H1 (cell line): ENCODE measurements at regions not wholly inside any gene's neighbourhood (a gene's known extent, or its start where the extent isn't known, plus 50 kb on each side); places are given as distances from the start of the nearest gene placed in this dataset.

Source experiments
- CTCF ChIA-PET: fragments of 300-600 bp; sonication (Branson Sonifier 250); formaldehyde crosslinking; loops from one replicate; lab custom pipeline; 2021; ENCODE audit not compliant: partially characterized antibody; lab: Charles Lee
- POLR2A ChIA-PET: fragments of 300-600 bp; sonication (Branson Sonifier 250); formaldehyde crosslinking; loops from one replicate; lab custom pipeline; 2021; ENCODE audit warnings: inconsistent platforms; ENCODE audit not compliant: partially characterized antibody; lab: Charles Lee
- DNase-seq, 2 experiments: peaks; one replicate each; pipeline versions ENCODE4 v3.0.0 to v3.0.0-alpha.2; 2010 to 2022; ENCODE audit warnings: low spot score in 2 of 2, low read depth in 1 of 2, mixed read lengths in 1 of 2
- FAIRE-seq: peaks from 2 replicates; lab custom pipeline; 2011; peaks lifted over from hg19 to GRCh38; lab: Jason Lieb, UNC
- H2AFZ ChIP-seq: 2 replicates; pipeline ENCODE4 v1.8.1; 2012; ENCODE audit warnings: low read length, inconsistent platforms
- H2AK5ac ChIP-seq: 2 replicates; pipeline ENCODE4 v1.6.1; 2013; ENCODE audit warnings: low read depth, low read length
- H2BK120ac ChIP-seq: replicated peaks from 2 replicates; pipeline ENCODE3; 2013; ENCODE audit warnings: low read depth, low read length, inconsistent platforms
- H2BK12ac ChIP-seq: 2 replicates; pipeline ENCODE4 v1.6.1; 2013; ENCODE audit warnings: low read depth, low read length
- H2BK15ac ChIP-seq: 2 replicates; pipeline ENCODE4 v1.6.1; 2013; ENCODE audit warnings: low read length
- H2BK20ac ChIP-seq: 2 replicates; pipeline ENCODE4 v1.6.1; 2013; ENCODE audit warnings: low read length
- H2BK5ac ChIP-seq: 2 replicates; pipeline ENCODE4 v1.6.1; 2013; ENCODE audit warnings: low read depth, low read length
- H3K14ac ChIP-seq: 2 replicates; pipeline ENCODE4 v1.6.1; 2013; ENCODE audit warnings: inconsistent platforms; ENCODE audit not compliant: insufficient read length
- H3K18ac ChIP-seq: 2 replicates; pipeline ENCODE4 v1.6.1; 2013; ENCODE audit warnings: low read length; ENCODE audit errors: extremely low read depth
- H3K23ac ChIP-seq: 2 replicates; pipeline ENCODE4 v1.6.1; 2013; ENCODE audit warnings: inconsistent platforms; ENCODE audit not compliant: insufficient read length
- H3K23me2 ChIP-seq: 2 replicates; pipeline ENCODE4 v1.6.1; 2013; ENCODE audit warnings: low read depth, low read length
- H3K27ac ChIP-seq: 2 replicates; pipeline ENCODE4 v1.6.1; 2011; ENCODE audit warnings: low read depth, low read length, inconsistent platforms
- H3K27me3 ChIP-seq, 4 experiments: replicated peaks in 1 of 4; 1 replicate in 1 of 4; 2 replicates in 3 of 4; pipeline versions ENCODE4 v1.6.1 to v1.8.1; 2011 to 2013; ENCODE audit warnings: low read length in 3 of 4, mild to moderate bottlenecking in 3 of 4, inconsistent platforms in 2 of 4, mixed read lengths in 2 of 4, moderate library complexity in 1 of 4; ENCODE audit not compliant: control insufficient read depth in 3 of 4, insufficient read depth in 3 of 4; ENCODE audit errors: extremely low read depth in 1 of 4
- H3K36me3 ChIP-seq, 4 experiments: 2 replicates each; pipeline versions ENCODE4 v1.6.1 to v1.8.1; 2011 to 2013; ENCODE audit warnings: mild to moderate bottlenecking in 4 of 4, low read length in 3 of 4, moderate library complexity in 2 of 4, control low read depth in 1 of 4, inconsistent platforms in 1 of 4; ENCODE audit not compliant: insufficient read depth in 4 of 4, control insufficient read depth in 2 of 4
- H3K4ac ChIP-seq: replicated peaks from 2 replicates; pipeline ENCODE3; 2013; ENCODE audit warnings: low read length, low read depth, mixed read lengths, inconsistent platforms; ENCODE audit not compliant: insufficient read length
- H3K4me1 ChIP-seq, 4 experiments: replicated peaks in 1 of 4; 1 replicate in 1 of 4; 2 replicates in 3 of 4; pipeline versions ENCODE4 v1.6.1 to v1.8.1; 2011 to 2013; ENCODE audit warnings: low read length in 3 of 4, inconsistent platforms in 2 of 4, mixed read lengths in 1 of 4; ENCODE audit not compliant: insufficient read depth in 4 of 4, control insufficient read depth in 3 of 4
- H3K4me2 ChIP-seq, 2 experiments: 2 replicates each; pipeline versions ENCODE4 v1.6.1 to v1.8.1; 2011 to 2013; ENCODE audit warnings: low read depth in 2 of 2, low read length in 2 of 2, control low read depth in 1 of 2, inconsistent platforms in 1 of 2, mild to moderate bottlenecking in 1 of 2; ENCODE audit not compliant: insufficient read depth in 1 of 2
- H3K4me3 ChIP-seq, 4 experiments: fragments of 200-600, 300-600 bp in 1 of 4; sonication (generic), shearing (Covaris generic), sonication (Bioruptor Twin) in 1 of 4; 2 replicates each; pipeline versions ENCODE4 v1.5.1 to v1.8.1; 2011 to 2016; ENCODE audit warnings: low read length in 4 of 4, low read depth in 3 of 4, control low read depth in 2 of 4, inconsistent platforms in 2 of 4, mild to moderate bottlenecking in 2 of 4, mixed read lengths in 1 of 4, moderate library complexity in 1 of 4; ENCODE audit not compliant: insufficient read depth in 2 of 4; ENCODE audit errors: extremely low read depth in 1 of 4
- H3K56ac ChIP-seq: replicated peaks from 2 replicates; pipeline ENCODE3; 2013; ENCODE audit warnings: low read depth, mild to moderate bottlenecking, mixed read lengths, low read length, inconsistent platforms; ENCODE audit not compliant: insufficient read length
- H3K79me1 ChIP-seq: 2 replicates; pipeline ENCODE4 v1.6.1; 2013; ENCODE audit warnings: low read depth, low read length, control low read depth
- H3K79me2 ChIP-seq, 2 experiments: 2 replicates each; pipeline versions ENCODE4 v1.6.1 to v1.8.1; 2012 to 2013; ENCODE audit warnings: low read length in 2 of 2, mild to moderate bottlenecking in 2 of 2, inconsistent platforms in 1 of 2; ENCODE audit not compliant: insufficient read depth in 2 of 2, control insufficient read depth in 1 of 2
- H3K9ac ChIP-seq, 4 experiments: replicated peaks in 1 of 4; 1 replicate in 1 of 4; 2 replicates in 3 of 4; pipeline versions ENCODE4 v1.6.1 to v1.8.1; 2011 to 2013; ENCODE audit warnings: low read depth in 3 of 4, low read length in 3 of 4, control low read depth in 2 of 4, mild to moderate bottlenecking in 2 of 4, moderate library complexity in 2 of 4, inconsistent platforms in 1 of 4; ENCODE audit errors: extremely low read depth in 1 of 4
- H3K9me3 ChIP-seq, 2 experiments: 2 replicates each; pipeline versions ENCODE4 v1.6.1 to v1.8.1; 2012 to 2013; ENCODE audit warnings: mild to moderate bottlenecking in 2 of 2, moderate library complexity in 2 of 2, control low read depth in 1 of 2, inconsistent platforms in 1 of 2, low read depth in 1 of 2, low read length in 1 of 2, mixed read lengths in 1 of 2; ENCODE audit not compliant: insufficient read depth in 2 of 2
- H4K20me1 ChIP-seq, 2 experiments: replicated peaks in 1 of 2; 2 replicates each; pipeline versions ENCODE3 to v1.8.1; 2011 to 2013; ENCODE audit warnings: inconsistent platforms in 2 of 2, low read length in 2 of 2, mild to moderate bottlenecking in 1 of 2; ENCODE audit not compliant: insufficient read depth in 2 of 2, control insufficient read depth in 1 of 2
- H4K5ac ChIP-seq: 2 replicates; pipeline ENCODE4 v1.6.1; 2013; ENCODE audit warnings: low read length, low read depth, mixed read lengths, inconsistent platforms; ENCODE audit not compliant: insufficient read length
- H4K8ac ChIP-seq: 2 replicates; pipeline ENCODE4 v1.8.0; 2013; ENCODE audit warnings: mild to moderate bottlenecking, moderate library complexity, low read length, inconsistent platforms; ENCODE audit not compliant: insufficient read depth; ENCODE audit errors: extremely low read depth
- H4K91ac ChIP-seq: replicated peaks from 2 replicates; pipeline ENCODE3; 2013; ENCODE audit warnings: low read length, mixed read lengths, inconsistent platforms; ENCODE audit not compliant: insufficient read length
- ASH2L ChIP-seq: fragments of 200-600, 300-600 bp; sonication (generic); IDR thresholded peaks from one replicate; pipeline ENCODE4 v1.7.1; 2017; ENCODE audit warnings: low read length
- CTCF ChIP-seq, 3 experiments: IDR thresholded peaks; 1 replicate in 2 of 3; 2 replicates in 1 of 3; pipeline versions ENCODE4 v1.5.1 to v1.6.1; 2011; ENCODE audit warnings: low read length in 3 of 3, mild to moderate bottlenecking in 3 of 3, inconsistent platforms in 2 of 3, low read depth in 1 of 3, moderate library complexity in 1 of 3; ENCODE audit not compliant: insufficient read depth in 1 of 3; ENCODE audit errors: control extremely low read depth in 1 of 3
- GTF2F1 ChIP-seq: IDR thresholded peaks from 2 replicates; pipeline ENCODE4 v1.6.1; 2012; ENCODE audit warnings: low read depth, low read length, improper control_type of control experiment, borderline replicate concordance
- HDAC2 ChIP-seq, 2 experiments: fragments of 300-600 bp in 1 of 2; sonication (generic) in 1 of 2; IDR thresholded peaks; 2 replicates each; pipeline ENCODE4 v1.6.1; 2011 to 2012; ENCODE audit warnings: low read depth in 2 of 2, low read length in 2 of 2, mild to moderate bottlenecking in 2 of 2, moderate library complexity in 2 of 2, borderline replicate concordance in 1 of 2, inconsistent platforms in 1 of 2
- MAFK ChIP-seq: IDR thresholded peaks from 2 replicates; pipeline ENCODE4 v1.6.1; 2012; ENCODE audit warnings: low read depth, mild to moderate bottlenecking, improper control_type of control experiment, low read length
- NANOG ChIP-seq: IDR thresholded peaks from 2 replicates; pipeline ENCODE4 v1.6.1; 2011; ENCODE audit warnings: low read length, low read depth, mild to moderate bottlenecking, inconsistent platforms; ENCODE audit not compliant: insufficient read depth, poor library complexity, severe bottlenecking
- USF2 ChIP-seq: IDR thresholded peaks from 2 replicates; pipeline ENCODE4 v1.6.1; 2011; ENCODE audit warnings: low read length, improper control_type of control experiment
- WGBS, 2 experiments: shearing (Covaris generic) in 1 of 2; methylation state at CpG; one replicate each; pipeline versions ENCODE4 v1.1.6 to v1.1.7; 2013 to 2015; ENCODE audit warnings: low lambda C conversion rate in 2 of 2, mixed read lengths in 2 of 2, inconsistent platforms in 1 of 2, low coverage in 1 of 2, missing lambda C conversion rate in 1 of 2; ENCODE audit not compliant: insufficient replicate concordance in 2 of 2, insufficient coverage in 1 of 2, insufficient read length in 1 of 2; ENCODE audit errors: extremely low coverage in 1 of 2, missing lambda C conversion rate in 1 of 2; 5-methylcytosine and 5-hydroxymethylcytosine counted together

GRCh38 chr2:123530004-123530403, 495.1 kb upstream of the CNTNAP5 start:
- H3K23ac ChIP-seq, result no peak overlapping the region
- H3K14ac ChIP-seq, result no peak overlapping the region
- peaks cover 0 to 4% of the 10 kb centered on the region in 2 experiments; a peak in 1 of 4 replicates for H3K9me3 ChIP-seq
- H3K23me2 ChIP-seq, result no peaks in the 10 kb centered on the region
- H3K18ac ChIP-seq, result no peak overlapping the region
- no peak overlapping the region for H4K8ac ChIP-seq
- H2BK5ac ChIP-seq, result no peak overlapping the region
- no peak overlapping the region for H3K4me2 ChIP-seq
- FAIRE-seq (no peak), DNase-seq (no peak)
- no peak overlapping the region for H2BK20ac ChIP-seq
- no peaks in the 10 kb centered on the region for H3K79me2 ChIP-seq
- H3K4me3 ChIP-seq, result no peak overlapping the region
- no peak overlapping the region for H2BK120ac ChIP-seq
- TF ChIP-seq USF2 (no peak), ASH2L (no peak), MAFK (no peak), GTF2F1 (no peak), NANOG (no peak), HDAC2 (IDR thresholded peaks at IDR 0.05; ENCODE audit: borderline replicate concordance in 1 of 2, low read depth in 2 of 2, low read length in 2 of 2) (no peak), CTCF (IDR thresholded peaks at IDR 0.05; ENCODE audit: control extremely low read depth in 1 of 3, insufficient read depth in 1 of 3, low read depth in 1 of 3, low read length in 3 of 3) (no peak)
- no peak overlapping the region for H2BK12ac ChIP-seq
- no peak overlapping the region for H4K91ac ChIP-seq
- H2BK15ac ChIP-seq, result no peak overlapping the region
- no peak overlapping the region for H2AFZ ChIP-seq
- H2AK5ac ChIP-seq, result no peak overlapping the region
- no peak overlapping the region for H3K9ac ChIP-seq
- no peak overlapping the region for H3K4ac ChIP-seq
- peaks cover 0 to 1% (median 0%) of the 10 kb centered on the region in 4 experiments; a peak in 1 of 7 replicates for H3K27me3 ChIP-seq
- no peak overlapping the region for H4K5ac ChIP-seq
- H3K4me1 ChIP-seq, result no peaks in the 10 kb centered on the region
- ChIA-PET CTCF (no interaction called here), POLR2A (no interaction called here)
- WGBS, 2 experiments, result 88% methylated on average over 1 of the region's 1 CpG; no CpG with 5 or more reads in 1 of the 2 experiments
- no peak overlapping the region for H3K56ac ChIP-seq
- no peaks in the 10 kb centered on the region for H4K20me1 ChIP-seq
- no peaks in the 10 kb centered on the region for H3K79me1 ChIP-seq
- no peaks in the 10 kb centered on the region for H3K36me3 ChIP-seq
- no peak overlapping the region for H3K27ac ChIP-seq
